Osteoblast (primary cell): ENCODE measurements at regions not wholly inside any gene's neighbourhood (a gene's known extent, or its start where the extent isn't known, plus 50 kb on each side); places are given as distances from the start of the nearest gene placed in this dataset.

Experiments
- DNase-seq: peaks from one replicate; pipeline ENCODE4 v3.0.0; 2011; ENCODE audit warnings: low spot score, mixed read lengths; ENCODE audit not compliant: insufficient read length; ENCODE audit errors: missing footprints
- H2AFZ ChIP-seq: 2 replicates; pipeline ENCODE4 v1.6.0; 2011; ENCODE audit warnings: mild to moderate bottlenecking, low read length
- H3K27ac ChIP-seq: 2 replicates; pipeline ENCODE4 v1.5.1; 2011; ENCODE audit warnings: mild to moderate bottlenecking, low read depth, low read length, moderate library complexity
- H3K27me3 ChIP-seq: 2 replicates; pipeline ENCODE4 v1.6.0; 2012; ENCODE audit warnings: mild to moderate bottlenecking, control low read depth, inconsistent platforms, low read length, moderate library complexity; ENCODE audit not compliant: insufficient read depth
- H3K36me3 ChIP-seq: 2 replicates; pipeline ENCODE4 v1.5.1; 2011; ENCODE audit warnings: mild to moderate bottlenecking, low read length, control low read depth, moderate library complexity; ENCODE audit not compliant: insufficient read depth
- H3K4me1 ChIP-seq: 2 replicates; pipeline ENCODE4 v1.5.1; 2011; ENCODE audit warnings: mild to moderate bottlenecking, low read length, control low read depth, moderate library complexity; ENCODE audit not compliant: insufficient read depth
- H3K4me2 ChIP-seq: 2 replicates; pipeline ENCODE4 v1.6.0; 2011; ENCODE audit warnings: mild to moderate bottlenecking, low read length; ENCODE audit not compliant: insufficient read depth
- H3K4me3 ChIP-seq: fragments of 200-600 bp; sonication (generic); 3 replicates; pipeline ENCODE4 v1.5.1; 2012; ENCODE audit warnings: mild to moderate bottlenecking, low read length, inconsistent platforms; ENCODE audit not compliant: insufficient read depth
- H3K79me2 ChIP-seq: 2 replicates; pipeline ENCODE4 v1.6.0; 2012; ENCODE audit warnings: mild to moderate bottlenecking, low read length, control low read depth, inconsistent platforms; ENCODE audit not compliant: insufficient read depth
- H3K9me3 ChIP-seq: 2 replicates; pipeline ENCODE4 v1.5.1; 2011; ENCODE audit warnings: low read depth, low read length, control low read depth
- H4K20me1 ChIP-seq: 2 replicates; pipeline ENCODE4 v1.6.0; 2012; ENCODE audit warnings: mild to moderate bottlenecking, low read length, control low read depth; ENCODE audit not compliant: insufficient read depth
- CTCF ChIP-seq: IDR thresholded peaks from 2 replicates; pipeline ENCODE4 v1.5.1; 2011; ENCODE audit warnings: mild to moderate bottlenecking, low read depth, low read length, moderate library complexity; ENCODE audit errors: extremely low read depth

DNA sequence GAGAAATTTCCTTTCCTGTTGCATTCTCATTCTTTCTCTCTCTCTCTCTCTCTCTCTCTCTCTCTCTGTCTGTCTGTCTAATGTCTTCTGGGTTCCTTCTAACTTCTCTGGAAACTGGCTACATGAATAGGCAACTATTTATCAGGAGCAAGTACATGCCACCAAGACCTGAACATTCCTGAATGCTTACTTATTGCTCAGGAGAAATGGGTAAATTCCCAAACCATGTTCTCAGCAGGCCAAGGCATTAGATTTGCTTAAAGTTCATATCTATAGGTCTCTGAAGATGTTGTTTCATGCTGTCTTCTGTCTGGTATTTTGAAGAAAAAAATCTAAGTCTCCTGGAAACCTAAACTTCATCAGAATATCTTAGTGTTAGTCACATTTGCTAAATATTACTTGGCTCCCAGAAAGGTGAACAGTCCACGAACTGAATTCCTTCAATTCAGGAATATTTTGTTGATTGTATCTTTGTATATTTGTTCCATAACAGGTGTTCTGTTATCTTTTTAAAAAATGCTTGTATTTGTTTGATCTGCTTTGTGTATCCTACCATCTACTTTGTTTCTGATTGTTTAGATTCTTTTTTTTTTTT is 77.2 kb upstream of the FIGN start:
- H3K27me3 ChIP-seq, result no peaks in the 10 kb centered on the region
- no peaks in the 10 kb centered on the region for H4K20me1 ChIP-seq
- H2AFZ ChIP-seq, result no peak overlapping the region
- no peaks in the 10 kb centered on the region for H3K36me3 ChIP-seq
- no peaks in the 10 kb centered on the region for H3K4me1 ChIP-seq
- no peak overlapping the region for H3K27ac ChIP-seq
- no peak overlapping the region for H3K4me3 ChIP-seq
- H3K4me2 ChIP-seq, result no peak overlapping the region
- no peaks in the 10 kb centered on the region for H3K9me3 ChIP-seq
- no peak for DNase-seq
- TF ChIP-seq CTCF, result no peak
- H3K79me2 ChIP-seq, result no peaks in the 10 kb centered on the region

- H3K27ac ChIP-seq, result no peak overlapping the region
- no peaks in the 10 kb centered on the region for H3K27me3 ChIP-seq
- H3K36me3 ChIP-seq, result no peaks in the 10 kb centered on the region
- H3K9me3 ChIP-seq, result no peaks in the 10 kb centered on the region
- TF ChIP-seq CTCF, result no peak
- H3K4me2 ChIP-seq, result no peak overlapping the region
- no peaks in the 10 kb centered on the region for H3K4me1 ChIP-seq
- H3K79me2 ChIP-seq, result no peaks in the 10 kb centered on the region
- no peak overlapping the region for H3K4me3 ChIP-seq
- no peaks in the 10 kb centered on the region for H4K20me1 ChIP-seq
- no peak for DNase-seq
- no peak overlapping the region for H2AFZ ChIP-seq
Observed at GRCh38 chr2:163808406-163808805, 72.6 kb upstream of the FIGN start.

DNA sequence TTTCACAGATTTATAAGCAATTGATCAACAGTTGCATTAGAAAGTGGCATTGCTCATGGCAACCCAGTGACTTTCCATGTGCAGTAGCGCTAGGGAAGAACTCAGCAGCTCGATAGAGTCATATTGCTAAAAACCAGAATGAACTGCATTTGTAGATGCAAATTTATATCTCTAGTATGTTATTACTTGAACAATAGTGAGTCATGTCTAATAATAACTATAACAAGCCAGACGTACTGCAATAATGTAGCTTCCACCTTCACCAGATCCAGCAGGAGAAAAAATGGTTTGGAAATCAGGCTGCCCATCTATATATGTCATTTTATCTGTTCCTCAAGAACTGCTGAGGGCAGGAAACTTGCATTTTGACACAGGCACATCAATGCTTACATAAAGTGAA is 66.5 kb upstream of the FIGN start:
- H3K27ac ChIP-seq, result no peak overlapping the region
- H2AFZ ChIP-seq, result no peak overlapping the region
- H3K79me2 ChIP-seq, result no peaks in the 10 kb centered on the region
- H3K4me3 ChIP-seq, result no peak overlapping the region
- H3K4me1 ChIP-seq, result peaks cover 3% of the 10 kb centered on the region
- DNase-seq, result no peak
- no peaks in the 10 kb centered on the region for H3K36me3 ChIP-seq
- no peaks in the 10 kb centered on the region for H3K9me3 ChIP-seq
- TF ChIP-seq CTCF, result no peak
- H3K4me2 ChIP-seq, result no peak overlapping the region
- H3K27me3 ChIP-seq, result no peaks in the 10 kb centered on the region
- H4K20me1 ChIP-seq, result no peaks in the 10 kb centered on the region

DNA sequence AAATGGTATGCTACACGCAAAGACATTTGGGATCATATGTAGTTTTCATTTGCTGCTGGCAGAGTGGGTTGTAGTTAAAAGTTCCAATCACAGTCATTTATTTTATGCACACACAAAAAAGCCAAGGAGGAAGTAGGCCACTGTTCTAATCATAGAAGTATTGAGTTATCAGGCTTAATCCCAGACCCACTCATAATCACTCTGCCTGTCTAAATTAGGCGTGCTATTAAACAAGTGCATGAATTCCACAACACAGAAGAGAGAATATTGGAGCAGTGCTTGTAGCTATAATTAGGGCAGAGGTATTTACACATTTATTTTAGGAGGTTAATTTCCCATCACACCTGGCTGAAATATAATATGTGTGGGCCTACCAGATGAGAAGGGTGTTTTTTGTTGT is 65.7 kb upstream of the FIGN start:
- no peak for DNase-seq
- no peak overlapping the region for H3K4me2 ChIP-seq
- H3K27ac ChIP-seq, result no peak overlapping the region
- H3K27me3 ChIP-seq, result no peaks in the 10 kb centered on the region
- no peaks in the 10 kb centered on the region for H4K20me1 ChIP-seq
- peaks cover 3% of the 10 kb centered on the region for H3K4me1 ChIP-seq
- peak overlapping the region; percentile 89 for H2AFZ ChIP-seq
- H3K4me3 ChIP-seq, result no peak overlapping the region
- no peaks in the 10 kb centered on the region for H3K9me3 ChIP-seq
- H3K79me2 ChIP-seq, result no peaks in the 10 kb centered on the region
- TF ChIP-seq CTCF, result no peak
- no peaks in the 10 kb centered on the region for H3K36me3 ChIP-seq
